NB4 (cell line): ENCODE measurements at regions not wholly inside any gene's neighbourhood (a gene's known extent, or its start where the extent isn't known, plus 50 kb on each side); places are given as distances from the start of the nearest gene placed in this dataset.

Experiments used
- DNase-seq: peaks from one replicate; pipeline ENCODE4 v3.0.0; 2010; ENCODE audit warnings: low read depth
- H3K4me3 ChIP-seq: one replicate; pipeline ENCODE4 v1.5.1; 2011; ENCODE audit warnings: mild to moderate bottlenecking, low read depth, low read length, moderate library complexity
- MAX ChIP-seq: IDR thresholded peaks from 2 replicates; pipeline ENCODE4 v1.6.1; 2011; ENCODE audit warnings: low read depth, low read length
- MYC ChIP-seq: IDR thresholded peaks from 2 replicates; pipeline ENCODE4 v1.6.1; 2011; ENCODE audit warnings: low read depth, low read length
- POLR2A ChIP-seq: IDR thresholded peaks from 2 replicates; pipeline ENCODE4 v1.6.1; 2011; ENCODE audit warnings: mild to moderate bottlenecking; ENCODE audit not compliant: insufficient read length; ENCODE audit errors: extremely low read depth
- TF ChIP-seq, protein P1 (sequence below): IDR thresholded peaks from one replicate; pipeline ENCODE4 v1.5.1; 2012; ENCODE audit warnings: low read depth, low read length

DNA sequence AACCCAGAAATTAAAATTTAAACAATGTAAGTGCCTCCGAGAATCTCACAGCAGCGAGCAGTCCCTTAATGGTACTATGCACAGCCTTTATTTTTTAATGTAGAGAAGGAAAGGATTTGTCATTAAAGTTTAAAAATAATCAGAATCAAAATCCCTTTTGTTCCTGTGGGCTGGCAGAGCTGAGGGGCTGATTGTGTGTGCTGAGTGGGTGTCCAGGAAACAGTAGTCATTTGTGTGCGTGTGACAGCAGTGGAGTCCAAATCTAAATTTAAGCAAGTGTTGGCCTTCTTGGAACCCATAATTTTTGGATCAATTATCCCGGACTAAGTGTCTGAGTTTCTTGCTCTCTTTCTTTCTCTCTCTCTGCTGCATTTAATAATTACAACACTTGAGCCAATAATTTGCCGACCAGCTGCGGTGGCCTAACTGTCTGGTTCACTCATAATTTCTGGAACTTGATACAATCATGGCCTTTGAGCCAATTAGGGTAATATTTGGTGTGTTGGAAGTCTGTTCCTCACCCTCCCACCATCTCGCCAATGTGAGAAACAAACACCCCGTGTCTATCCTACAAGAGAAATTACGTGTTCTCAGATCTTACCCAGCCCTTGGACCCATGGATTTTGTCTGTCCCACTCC is 528.0 kb downstream of the SOX6 start:
- DNase-seq: no peak
- TF ChIP-seq, protein P1, sequence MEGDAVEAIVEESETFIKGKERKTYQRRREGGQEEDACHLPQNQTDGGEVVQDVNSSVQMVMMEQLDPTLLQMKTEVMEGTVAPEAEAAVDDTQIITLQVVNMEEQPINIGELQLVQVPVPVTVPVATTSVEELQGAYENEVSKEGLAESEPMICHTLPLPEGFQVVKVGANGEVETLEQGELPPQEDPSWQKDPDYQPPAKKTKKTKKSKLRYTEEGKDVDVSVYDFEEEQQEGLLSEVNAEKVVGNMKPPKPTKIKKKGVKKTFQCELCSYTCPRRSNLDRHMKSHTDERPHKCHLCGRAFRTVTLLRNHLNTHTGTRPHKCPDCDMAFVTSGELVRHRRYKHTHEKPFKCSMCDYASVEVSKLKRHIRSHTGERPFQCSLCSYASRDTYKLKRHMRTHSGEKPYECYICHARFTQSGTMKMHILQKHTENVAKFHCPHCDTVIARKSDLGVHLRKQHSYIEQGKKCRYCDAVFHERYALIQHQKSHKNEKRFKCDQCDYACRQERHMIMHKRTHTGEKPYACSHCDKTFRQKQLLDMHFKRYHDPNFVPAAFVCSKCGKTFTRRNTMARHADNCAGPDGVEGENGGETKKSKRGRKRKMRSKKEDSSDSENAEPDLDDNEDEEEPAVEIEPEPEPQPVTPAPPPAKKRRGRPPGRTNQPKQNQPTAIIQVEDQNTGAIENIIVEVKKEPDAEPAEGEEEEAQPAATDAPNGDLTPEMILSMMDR: no peak
- TF ChIP-seq MAX (no peak), MYC (no peak), POLR2A (no peak)
- no peak overlapping the region for H3K4me3 ChIP-seq

GRCh38 chr11:15829312-15829711 is 527.0 kb downstream of the SOX6 start:
- H3K4me3 ChIP-seq: no peak overlapping the region
- TF ChIP-seq MYC: no peak
- TF ChIP-seq, protein P1: no peak
- TF ChIP-seq MAX: no peak
- TF ChIP-seq POLR2A: no peak
- DNase-seq: no peak

- DNase-seq: no peak
- H3K4me3 ChIP-seq: no peak overlapping the region
- TF ChIP-seq POLR2A: no peak
- TF ChIP-seq MAX: no peak
- TF ChIP-seq, protein P1: no peak
- TF ChIP-seq MYC: no peak
Observed at GRCh38 chr11:15830741-15831428, 525.5 kb downstream of the SOX6 start.

DNA sequence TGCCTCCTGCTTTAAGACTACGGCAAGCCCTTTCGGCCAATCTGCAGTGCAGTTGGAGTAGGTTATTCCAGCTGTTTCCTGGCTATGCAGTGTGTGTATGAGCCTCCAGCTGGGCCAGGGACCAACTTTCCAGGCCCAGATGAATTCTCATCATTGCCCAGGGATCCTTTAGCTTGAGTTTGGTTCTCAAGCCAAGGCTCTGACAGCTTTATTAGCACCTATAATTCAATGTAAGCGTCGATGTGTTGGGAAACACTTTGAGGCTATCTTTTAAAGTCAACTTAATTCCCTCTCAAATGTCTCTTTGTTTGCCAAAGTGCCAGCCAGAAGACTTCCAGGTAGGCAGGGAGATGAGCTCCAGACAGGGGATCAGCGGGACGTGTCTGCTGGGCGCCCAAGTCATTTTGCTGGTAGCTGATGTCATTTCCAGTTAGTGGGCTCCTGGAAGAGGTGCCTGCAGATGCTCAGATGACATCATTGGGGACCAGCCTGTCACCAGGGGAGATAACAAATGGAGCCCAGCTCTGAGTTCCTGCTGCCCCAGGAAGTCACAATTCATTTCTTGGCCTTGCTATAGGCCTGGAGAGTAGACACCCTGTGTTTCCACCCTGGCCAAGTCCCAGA is 520.4 kb downstream of the SOX6 start:
- no peak for DNase-seq
- H3K4me3 ChIP-seq: no peak overlapping the region
- no peak for TF ChIP-seq MAX
- TF ChIP-seq, protein P1: no peak
- TF ChIP-seq POLR2A: no peak
- TF ChIP-seq MYC: no peak

DNA sequence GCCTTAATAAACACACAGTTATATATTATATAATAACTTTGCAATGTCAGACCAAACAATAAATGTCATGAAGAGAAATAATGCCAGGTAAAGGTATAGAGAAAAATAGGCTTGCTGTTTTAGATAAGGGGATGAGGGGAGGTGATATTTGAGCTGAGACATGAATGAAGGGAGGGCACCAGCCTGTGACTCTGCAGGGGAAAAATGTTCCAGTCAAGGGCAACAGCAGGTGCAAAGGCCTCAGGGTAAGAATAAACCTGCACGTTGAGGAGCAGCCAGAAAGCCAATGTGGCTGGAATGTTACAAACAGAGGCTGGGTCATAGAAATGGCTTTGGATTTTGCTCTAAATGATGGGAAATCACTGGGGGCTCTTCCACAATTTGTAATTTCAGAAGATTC is 519.6 kb downstream of the SOX6 start:
- TF ChIP-seq, protein P1: no peak
- TF ChIP-seq MAX (no peak), POLR2A (no peak), MYC (no peak)
- no peak overlapping the region for H3K4me3 ChIP-seq
- no peak for DNase-seq
